Uterus (tissue), 2 donors: ENCODE measurements at regions not wholly inside any gene's neighbourhood (a gene's known extent, or its start where the extent isn't known, plus 50 kb on each side); places are given as distances from the start of the nearest gene placed in this dataset.

Source experiments
- POLR2A ChIP-seq, 2 donors: fragments of 450-650 bp; IDR thresholded peaks; one replicate each; pipeline ENCODE4 v1.6.1; 2016; ENCODE audit warnings: antibody characterized with exemption in 2 of 2, mild to moderate bottlenecking in 1 of 2, moderate library complexity in 1 of 2
- TF ChIP-seq, protein P1 (sequence below), 4 experiments: fragments of 200-600 bp in 2 of 4; fragments of 450-650 bp in 2 of 4; sonication (generic) in 2 of 4; IDR thresholded peaks; one replicate each; pipeline ENCODE4 v1.5.1; 2016 to 2019; ENCODE audit warnings: antibody characterized with exemption in 4 of 4, mild to moderate bottlenecking in 2 of 4, moderate library complexity in 1 of 4

DNA sequence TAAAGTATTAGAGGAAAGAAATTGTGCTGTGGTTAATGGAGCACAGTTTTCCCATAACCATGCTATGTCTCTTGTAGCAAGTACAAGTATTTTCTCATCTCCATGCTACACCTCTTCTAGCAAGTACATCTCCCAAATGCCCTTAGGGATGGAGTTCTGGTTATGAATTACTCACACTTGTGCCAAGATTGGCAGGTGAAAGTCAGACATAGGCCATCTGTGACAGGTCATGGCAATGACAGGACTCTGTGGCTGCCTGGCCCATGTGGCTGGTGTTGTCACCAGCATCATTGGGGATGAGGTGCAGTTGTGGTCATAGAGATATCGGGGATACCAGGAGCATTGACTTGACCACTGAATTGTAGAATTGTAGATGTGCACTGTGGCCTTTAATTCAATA lies 310.2 kb downstream of the FAT4 start:
- TF ChIP-seq, protein P1, sequence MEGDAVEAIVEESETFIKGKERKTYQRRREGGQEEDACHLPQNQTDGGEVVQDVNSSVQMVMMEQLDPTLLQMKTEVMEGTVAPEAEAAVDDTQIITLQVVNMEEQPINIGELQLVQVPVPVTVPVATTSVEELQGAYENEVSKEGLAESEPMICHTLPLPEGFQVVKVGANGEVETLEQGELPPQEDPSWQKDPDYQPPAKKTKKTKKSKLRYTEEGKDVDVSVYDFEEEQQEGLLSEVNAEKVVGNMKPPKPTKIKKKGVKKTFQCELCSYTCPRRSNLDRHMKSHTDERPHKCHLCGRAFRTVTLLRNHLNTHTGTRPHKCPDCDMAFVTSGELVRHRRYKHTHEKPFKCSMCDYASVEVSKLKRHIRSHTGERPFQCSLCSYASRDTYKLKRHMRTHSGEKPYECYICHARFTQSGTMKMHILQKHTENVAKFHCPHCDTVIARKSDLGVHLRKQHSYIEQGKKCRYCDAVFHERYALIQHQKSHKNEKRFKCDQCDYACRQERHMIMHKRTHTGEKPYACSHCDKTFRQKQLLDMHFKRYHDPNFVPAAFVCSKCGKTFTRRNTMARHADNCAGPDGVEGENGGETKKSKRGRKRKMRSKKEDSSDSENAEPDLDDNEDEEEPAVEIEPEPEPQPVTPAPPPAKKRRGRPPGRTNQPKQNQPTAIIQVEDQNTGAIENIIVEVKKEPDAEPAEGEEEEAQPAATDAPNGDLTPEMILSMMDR (IDR thresholded peaks at IDR 0.05) = no peak
- no peak for TF ChIP-seq POLR2A (IDR thresholded peaks at IDR 0.05)
